Fibroblast of peridontal ligament (primary cell): ENCODE measurements at regions not wholly inside any gene's neighbourhood (a gene's known extent, or its start where the extent isn't known, plus 50 kb on each side); places are given as distances from the start of the nearest gene placed in this dataset.

ENCODE experiments used
- DNase-seq: peaks from one replicate; pipeline ENCODE4 v3.0.0-alpha.2; 2010; ENCODE audit errors: extremely low read depth

- DNase-seq = peak; percentile 29
Observed at GRCh38 chr11:104338186-104338585, 174.2 kb upstream of the PDGFD start.

- no peak for DNase-seq
Observed at GRCh38 chr11:104337273-104337672, 173.3 kb upstream of the PDGFD start.

DNA sequence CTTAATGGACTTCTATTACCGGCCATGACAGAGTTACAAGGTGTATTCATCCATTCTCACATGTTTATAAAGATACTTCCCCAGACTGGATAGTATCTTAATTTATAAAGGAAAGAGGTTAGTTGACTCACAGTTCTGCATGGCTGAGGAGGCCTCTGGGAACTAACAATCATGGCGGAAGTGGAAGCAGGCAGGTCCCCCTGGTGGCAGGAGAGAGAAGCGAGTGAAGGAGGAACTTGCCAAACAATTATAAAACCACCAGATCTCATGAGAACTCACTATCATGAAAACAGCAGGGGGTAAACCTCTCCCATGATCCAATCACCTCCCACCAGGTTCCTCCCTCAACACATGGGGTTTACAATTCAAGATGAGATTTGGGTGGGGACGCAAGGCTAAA is 170.0 kb upstream of the PDGFD start:
- DNase-seq = no peak

DNA sequence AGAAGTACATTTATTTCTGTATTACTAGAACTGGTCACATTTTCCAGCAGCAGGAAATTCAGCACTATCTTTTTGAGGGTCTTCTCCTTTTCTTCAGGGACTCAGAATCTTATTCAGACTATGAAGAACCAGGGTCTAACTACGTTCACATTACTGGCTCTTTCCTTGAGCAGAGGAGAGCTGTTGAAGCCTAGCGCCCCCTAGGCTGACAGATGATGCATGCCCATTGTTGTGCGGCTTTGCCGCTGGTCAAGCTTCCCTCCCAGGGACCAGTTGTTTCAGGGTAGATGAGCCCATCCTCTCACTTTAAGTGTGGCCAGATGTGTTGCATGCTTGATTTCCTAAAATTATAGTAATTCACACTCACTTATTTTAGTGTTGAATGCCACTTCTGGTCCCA is 168.2 kb upstream of the PDGFD start:
- DNase-seq = no peak

DNA sequence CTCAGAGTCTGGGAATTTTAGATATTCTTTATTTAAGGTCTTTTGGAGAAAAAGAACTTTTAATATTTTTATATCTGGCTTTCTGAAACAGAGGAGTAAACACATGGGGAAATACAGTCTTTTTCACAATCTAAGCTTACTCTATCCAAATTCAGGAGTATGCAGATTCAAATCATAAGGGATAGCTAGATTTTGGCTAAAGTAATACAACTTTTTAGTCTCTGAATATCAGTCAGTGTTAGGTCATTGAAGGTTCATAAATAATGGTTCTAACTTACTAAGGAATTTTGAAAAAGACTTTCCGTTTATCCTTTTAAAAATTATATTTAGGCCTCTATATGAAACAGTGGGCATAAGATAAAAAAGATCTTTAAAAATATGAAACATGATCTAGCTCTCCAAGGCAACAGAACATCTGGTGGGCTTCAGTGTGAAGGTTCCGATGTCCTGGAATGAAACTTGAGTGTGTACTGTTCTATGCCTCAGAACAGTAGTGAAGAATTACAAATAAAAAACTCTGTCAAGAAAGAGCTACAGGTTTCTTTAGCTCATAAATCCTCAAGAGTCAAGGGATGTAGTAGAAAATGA is 165.2 kb upstream of the PDGFD start:
- no peak for DNase-seq

GRCh38 chr11:104328512-104328907 is 164.6 kb upstream of the PDGFD start:
- no peak for DNase-seq

- DNase-seq = no peak
Observed at GRCh38 chr11:104327861-104328511, 164.0 kb upstream of the PDGFD start.

GRCh38 chr11:104325093-104325492 is 161.1 kb upstream of the PDGFD start:
- no peak for DNase-seq

- no peak for DNase-seq
Observed at GRCh38 chr11:104324276-104324675, 160.3 kb upstream of the PDGFD start.

DNA sequence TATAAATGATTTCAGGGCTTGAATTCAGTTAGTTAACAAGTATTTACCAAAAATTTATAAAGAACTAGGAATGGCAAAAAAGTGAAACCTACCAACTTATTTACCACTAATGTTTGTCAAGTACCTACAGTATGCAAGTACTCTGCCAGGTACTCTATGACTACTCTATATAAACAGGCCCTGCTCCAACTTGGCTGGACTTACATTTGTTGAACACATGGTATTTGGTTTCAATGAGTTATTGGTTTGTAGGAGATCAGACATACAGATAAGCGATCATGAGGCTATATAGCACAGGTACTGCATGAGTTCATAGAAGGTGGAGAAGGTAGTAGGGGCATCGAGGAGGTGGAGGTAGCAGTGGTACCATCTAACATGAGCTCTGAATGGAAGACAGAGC is 159.9 kb upstream of the PDGFD start:
- DNase-seq = no peak

GRCh38 chr11:104322696-104323095 is 158.7 kb upstream of the PDGFD start:
- no peak for DNase-seq

DNA sequence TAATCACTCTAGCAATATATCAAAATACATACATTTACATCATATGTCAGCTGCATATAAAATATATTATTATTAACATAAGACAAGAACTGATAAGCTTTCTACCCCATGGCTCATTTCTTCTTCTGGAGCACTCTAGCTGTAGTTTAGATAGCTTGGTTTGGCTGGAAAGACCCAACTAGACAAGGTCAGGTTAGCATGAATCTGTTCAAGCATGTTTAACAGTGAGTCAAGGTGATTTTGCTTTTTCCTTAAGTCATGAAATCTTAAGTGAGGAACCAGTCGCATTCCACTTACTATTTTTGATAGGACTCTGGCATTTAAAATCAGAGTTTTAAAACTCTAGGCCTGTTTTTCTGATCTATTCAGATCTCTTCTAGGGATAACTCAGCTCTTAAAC is 157.0 kb upstream of the PDGFD start:
- DNase-seq = no peak

GRCh38 chr11:104320097-104320496 is 156.2 kb upstream of the PDGFD start:
- DNase-seq = peak; percentile 42

DNA sequence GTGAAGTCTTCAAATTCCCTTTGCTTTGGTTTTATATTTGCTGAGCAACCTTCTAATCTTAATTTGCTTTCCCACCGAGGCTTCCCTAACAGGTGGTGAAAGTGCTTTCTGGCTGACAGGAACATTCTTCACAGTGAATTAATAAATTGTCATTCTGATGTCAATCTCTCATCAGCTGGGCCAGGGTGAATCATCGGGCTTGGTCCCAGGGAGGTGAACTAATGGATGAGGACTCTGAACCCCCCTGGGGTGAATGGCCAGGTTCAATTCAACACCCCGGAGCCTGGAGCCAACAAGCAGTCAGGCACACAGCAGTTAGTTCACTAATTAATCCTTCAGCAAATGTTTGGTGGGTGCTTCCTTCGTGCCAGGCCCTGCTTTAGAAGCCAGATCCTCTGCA is 155.4 kb upstream of the PDGFD start:
- no peak for DNase-seq

- no peak for DNase-seq
Observed at GRCh38 chr11:104306862-104307474, 143.0 kb upstream of the PDGFD start.

GRCh38 chr11:104301776-104302175 is 137.8 kb upstream of the PDGFD start:
- DNase-seq = no peak

- DNase-seq = no peak
Observed at GRCh38 chr11:104291646-104292045, 127.7 kb upstream of the PDGFD start.

DNA sequence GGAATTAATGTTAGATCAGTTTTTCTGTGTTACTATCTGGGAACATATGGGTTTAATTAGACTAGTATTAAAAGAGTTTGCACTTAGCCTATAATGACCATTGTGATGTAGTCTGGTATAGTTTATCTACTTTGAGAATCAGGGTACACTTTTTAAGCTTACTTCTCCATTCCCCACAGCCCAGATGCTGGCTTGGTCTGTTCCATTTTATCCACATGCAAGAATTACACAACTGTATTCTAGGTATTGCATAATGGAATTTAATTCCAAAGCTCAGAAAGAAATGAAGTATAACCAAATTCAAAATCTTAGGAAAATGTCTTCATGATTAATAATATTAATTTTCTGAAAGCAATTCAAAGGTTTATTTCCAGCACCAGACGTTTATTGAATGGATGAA is 122.2 kb upstream of the PDGFD start:
- DNase-seq = no peak

DNA sequence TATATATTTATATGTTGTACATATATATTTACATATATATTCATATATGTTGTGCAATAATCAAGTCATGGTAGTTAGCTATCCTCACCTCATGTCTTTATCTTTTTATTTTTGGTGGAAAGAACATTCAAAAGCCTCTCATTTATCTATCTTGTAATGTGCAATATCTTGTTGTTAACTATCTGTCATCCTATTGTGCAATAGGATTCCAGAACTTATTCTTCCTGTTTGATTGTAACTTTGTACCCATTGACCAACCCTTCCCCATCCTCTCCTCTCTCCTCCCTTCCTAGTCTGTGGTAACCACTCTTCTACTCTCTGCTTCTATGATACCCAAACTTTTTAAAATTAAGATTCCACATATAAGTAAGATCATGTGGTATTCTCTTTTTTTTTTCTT is 115.6 kb upstream of the PDGFD start:
- no peak for DNase-seq

- no peak for DNase-seq
Observed at GRCh38 chr11:104275992-104276391, 112.0 kb upstream of the PDGFD start.

DNA sequence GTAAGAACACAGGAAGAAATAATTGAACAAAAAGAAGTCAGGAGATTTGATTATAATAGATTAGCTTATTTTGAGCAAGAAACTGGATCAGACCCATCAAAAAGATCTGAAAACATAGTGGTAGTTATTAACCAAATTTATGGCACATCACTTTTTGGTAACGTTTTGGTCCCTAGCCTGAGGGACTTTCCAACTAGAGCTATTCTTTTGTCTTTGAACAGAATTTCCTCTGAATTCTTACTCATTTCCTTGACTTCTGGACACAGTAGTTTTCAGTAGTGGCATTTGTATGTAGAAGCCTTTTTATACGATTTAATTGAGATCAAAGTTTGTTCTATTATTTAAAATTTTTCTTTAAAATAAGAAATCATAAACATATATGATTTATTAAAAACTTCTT is 96.5 kb upstream of the PDGFD start:
- DNase-seq = no peak

- DNase-seq = no peak
Observed at GRCh38 chr11:104259121-104259610, 95.2 kb upstream of the PDGFD start.

- peak; percentile 8 for DNase-seq
Observed at GRCh38 chr11:104256525-104256924, 92.6 kb upstream of the PDGFD start.
